ENCODE measurements at regions not wholly inside any gene's neighbourhood (a gene's known extent, or its start where the extent isn't known, plus 50 kb on each side); places are given as distances from the start of the nearest gene placed in this dataset.

GRCh38 chr19:5219551-5220304 lies 120.9 kb downstream of the PTPRS start:
- POLR2A ChIA-PET: no interaction called here
- no peak for ATAC-seq (ENCODE audit: low read depth)

GRCh38 chr19:5218963-5219530 lies 121.6 kb downstream of the PTPRS start:
- TF ChIP-seq EZH2 (IDR thresholded peaks at IDR 0.05; ENCODE audit: borderline replicate concordance, insufficient read depth, low read depth, low read length, poor library complexity, severe bottlenecking): no peak
- TF ChIP-seq CTCF (IDR thresholded peaks at IDR 0.05): no peak
- H3K27me3 Mint-ChIP-seq: no peaks in the 10 kb centered on the region
- H3K9ac ChIP-seq (ENCODE audit: low read length): no peak overlapping the region
- POLR2A ChIA-PET: no interaction called here
- H3K4me2 ChIP-seq (replicated peaks; ENCODE audit: low read depth, low read length, poor library complexity, severe bottlenecking): no peak overlapping the region
- no peak overlapping the region for H3K4me3 Mint-ChIP-seq
- CTCF ChIA-PET: no interaction called here
- peaks cover 9% of the 10 kb centered on the region for H3K4me1 Mint-ChIP-seq
- H3K36me3 ChIP-seq (replicated peaks in 1 of 2; ENCODE audit: control extremely low read depth in 1 of 2, control insufficient read depth in 1 of 2, extremely low read depth in 1 of 2, insufficient read depth in 2 of 2, low read length in 1 of 2): no peaks in the 10 kb centered on the region
- DNase-seq (no peak), ATAC-seq (ENCODE audit: low read depth) (no peak)
- H3K27ac Mint-ChIP-seq: no peak overlapping the region
- WGBS (ENCODE audit: insufficient coverage): 84% methylated on average over 7 of the region's 8 CpGs
- H3K9me3 ChIP-seq (ENCODE audit: control extremely low read depth in 1 of 3, control insufficient read depth in 2 of 3, insufficient read depth in 1 of 3, low read length in 2 of 3): peaks cover 0 to 5% (median 0%) of the 10 kb centered on the region in 3 donors
- no peak overlapping the region for H2AFZ ChIP-seq (ENCODE audit: insufficient read depth, low read depth, low read length, poor library complexity, severe bottlenecking)
- no peaks in the 10 kb centered on the region for H3K79me2 ChIP-seq (ENCODE audit: control insufficient read depth, insufficient read depth, low read length)
- no peaks in the 10 kb centered on the region for H3K9me3 Mint-ChIP-seq (ENCODE audit: insufficient read depth)
- intact Hi-C loops (cut with micrococcal nuclease): no loop called here
- H4K20me1 ChIP-seq (ENCODE audit: control insufficient read depth, insufficient read depth, low read length, poor library complexity, severe bottlenecking): no peaks in the 10 kb centered on the region
- no peak overlapping the region for H3K27ac ChIP-seq (ENCODE audit: low read length in 2 of 2)
- H3K27me3 ChIP-seq (replicated peaks in 1 of 4; ENCODE audit: control extremely low read depth in 1 of 4, control insufficient read depth in 3 of 4, insufficient read depth in 4 of 4, low read length in 3 of 4): no peaks in the 10 kb centered on the region
- H3K4me3 ChIP-seq (ENCODE audit: control extremely low read depth in 1 of 5, extremely low read depth in 1 of 5, insufficient read depth in 1 of 5, low read depth in 2 of 5, low read length in 4 of 5): no peak overlapping the region
- peaks cover 14 to 23% of the 10 kb centered on the region in 2 donors for H3K4me1 ChIP-seq (ENCODE audit: control insufficient read depth in 2 of 2, insufficient read depth in 2 of 2, low read length in 2 of 2)

More at GRCh38 chr19:5219551-5220304, 120.9 kb downstream of the PTPRS start:
- WGBS (ENCODE audit: insufficient coverage): 98% methylated on average over 26 of the region's 27 CpGs
- Histone ChIP-seq H3K4me1 (ENCODE audit: control insufficient read depth in 2 of 2, insufficient read depth in 2 of 2, low read length in 2 of 2) (peaks cover 14 to 23% of the 10 kb centered on the region in 2 donors), H3K36me3 (replicated peaks in 1 of 2; ENCODE audit: control extremely low read depth in 1 of 2, control insufficient read depth in 1 of 2, extremely low read depth in 1 of 2, insufficient read depth in 2 of 2, low read length in 1 of 2) (no peaks in the 10 kb centered on the region), H3K9ac (ENCODE audit: low read length) (no peak overlapping the region), H3K27ac (ENCODE audit: low read length in 2 of 2) (no peak overlapping the region), H3K4me2 (replicated peaks; ENCODE audit: low read depth, low read length, poor library complexity, severe bottlenecking) (no peak overlapping the region), H3K27me3 (replicated peaks in 1 of 4; ENCODE audit: control extremely low read depth in 1 of 4, control insufficient read depth in 3 of 4, insufficient read depth in 4 of 4, low read length in 3 of 4) (no peaks in the 10 kb centered on the region), H3K79me2 (ENCODE audit: control insufficient read depth, insufficient read depth, low read length) (no peaks in the 10 kb centered on the region), H3K4me3 (ENCODE audit: control extremely low read depth in 1 of 5, extremely low read depth in 1 of 5, insufficient read depth in 1 of 5, low read depth in 2 of 5, low read length in 4 of 5) (no peak overlapping the region), H3K9me3 (ENCODE audit: control extremely low read depth in 1 of 3, control insufficient read depth in 2 of 3, insufficient read depth in 1 of 3, low read length in 2 of 3) (peaks cover 0 to 5% (median 0%) of the 10 kb centered on the region in 3 donors), H4K20me1 (ENCODE audit: control insufficient read depth, insufficient read depth, low read length, poor library complexity, severe bottlenecking) (no peaks in the 10 kb centered on the region), H2AFZ (ENCODE audit: insufficient read depth, low read depth, low read length, poor library complexity, severe bottlenecking) (no peak overlapping the region)
- no peak overlapping the region for H3K27ac Mint-ChIP-seq
- H3K4me1 Mint-ChIP-seq: peaks cover 9% of the 10 kb centered on the region
- intact Hi-C loops (cut with micrococcal nuclease): no loop called here
- H3K9me3 Mint-ChIP-seq (ENCODE audit: insufficient read depth): no peaks in the 10 kb centered on the region
- no peaks in the 10 kb centered on the region for H3K27me3 Mint-ChIP-seq
- no peak overlapping the region for H3K4me3 Mint-ChIP-seq
- DNase-seq: no peak
- CTCF ChIA-PET: no interaction called here
- TF ChIP-seq EZH2 (IDR thresholded peaks at IDR 0.05; ENCODE audit: borderline replicate concordance, insufficient read depth, low read depth, low read length, poor library complexity, severe bottlenecking): no peak
